ENCODE measurements at regions not wholly inside any gene's neighbourhood (a gene's known extent, or its start where the extent isn't known, plus 50 kb on each side); places are given as distances from the start of the nearest gene placed in this dataset.

GRCh38 chr16:7124701-7125100 is 207.9 kb upstream of the RBFOX1 start:
- TF ChIP-seq, protein P1, sequence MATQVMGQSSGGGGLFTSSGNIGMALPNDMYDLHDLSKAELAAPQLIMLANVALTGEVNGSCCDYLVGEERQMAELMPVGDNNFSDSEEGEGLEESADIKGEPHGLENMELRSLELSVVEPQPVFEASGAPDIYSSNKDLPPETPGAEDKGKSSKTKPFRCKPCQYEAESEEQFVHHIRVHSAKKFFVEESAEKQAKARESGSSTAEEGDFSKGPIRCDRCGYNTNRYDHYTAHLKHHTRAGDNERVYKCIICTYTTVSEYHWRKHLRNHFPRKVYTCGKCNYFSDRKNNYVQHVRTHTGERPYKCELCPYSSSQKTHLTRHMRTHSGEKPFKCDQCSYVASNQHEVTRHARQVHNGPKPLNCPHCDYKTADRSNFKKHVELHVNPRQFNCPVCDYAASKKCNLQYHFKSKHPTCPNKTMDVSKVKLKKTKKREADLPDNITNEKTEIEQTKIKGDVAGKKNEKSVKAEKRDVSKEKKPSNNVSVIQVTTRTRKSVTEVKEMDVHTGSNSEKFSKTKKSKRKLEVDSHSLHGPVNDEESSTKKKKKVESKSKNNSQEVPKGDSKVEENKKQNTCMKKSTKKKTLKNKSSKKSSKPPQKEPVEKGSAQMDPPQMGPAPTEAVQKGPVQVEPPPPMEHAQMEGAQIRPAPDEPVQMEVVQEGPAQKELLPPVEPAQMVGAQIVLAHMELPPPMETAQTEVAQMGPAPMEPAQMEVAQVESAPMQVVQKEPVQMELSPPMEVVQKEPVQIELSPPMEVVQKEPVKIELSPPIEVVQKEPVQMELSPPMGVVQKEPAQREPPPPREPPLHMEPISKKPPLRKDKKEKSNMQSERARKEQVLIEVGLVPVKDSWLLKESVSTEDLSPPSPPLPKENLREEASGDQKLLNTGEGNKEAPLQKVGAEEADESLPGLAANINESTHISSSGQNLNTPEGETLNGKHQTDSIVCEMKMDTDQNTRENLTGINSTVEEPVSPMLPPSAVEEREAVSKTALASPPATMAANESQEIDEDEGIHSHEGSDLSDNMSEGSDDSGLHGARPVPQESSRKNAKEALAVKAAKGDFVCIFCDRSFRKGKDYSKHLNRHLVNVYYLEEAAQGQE (IDR thresholded peaks at IDR 0.05; ENCODE audit: insufficient read depth in 1 of 2, low read depth in 2 of 2, low read length in 2 of 2) = no peak
- TF ChIP-seq POLR2AphosphoS5 (IDR thresholded peaks at IDR 0.05; ENCODE audit: low read depth, low read length) = no peak
- TF ChIP-seq FOXP2 (optimal IDR thresholded peaks at IDR 0.05; ENCODE audit: borderline replicate concordance, extremely low read depth, extremely low read length, insufficient read depth) = no peak
- TF ChIP-seq TAF1 (IDR thresholded peaks at IDR 0.05; ENCODE audit: borderline replicate concordance, insufficient read depth, low read length) = no peak
- no peak for TF ChIP-seq SIN3A (IDR thresholded peaks at IDR 0.05; ENCODE audit: borderline replicate concordance, insufficient read depth, low read length)

DNA sequence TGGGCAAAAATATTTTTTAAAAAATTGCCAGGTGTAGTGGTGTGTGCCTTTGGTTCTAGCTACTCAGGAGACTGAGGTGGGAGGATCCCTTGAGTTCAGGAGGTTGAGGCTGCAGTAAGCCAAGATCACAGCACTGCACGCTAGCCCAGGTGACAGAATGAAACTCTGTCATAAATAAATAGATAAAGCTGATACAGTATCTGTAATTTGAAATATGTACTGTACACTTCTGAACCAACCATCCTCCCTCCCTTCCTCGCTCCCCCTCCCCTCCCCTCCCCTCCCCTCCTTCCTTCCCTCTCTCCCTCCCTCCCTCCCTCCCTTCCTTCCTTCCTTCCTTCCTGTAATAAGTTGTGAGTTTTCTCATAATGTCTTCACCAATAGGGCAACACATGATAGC is 208.4 kb upstream of the RBFOX1 start:
- no peak for TF ChIP-seq SIN3A (IDR thresholded peaks at IDR 0.05; ENCODE audit: borderline replicate concordance, insufficient read depth, low read length)
- no peak for TF ChIP-seq POLR2AphosphoS5 (IDR thresholded peaks at IDR 0.05; ENCODE audit: low read depth, low read length)
- no peak for TF ChIP-seq FOXP2 (optimal IDR thresholded peaks at IDR 0.05; ENCODE audit: borderline replicate concordance, extremely low read depth, extremely low read length, insufficient read depth)
- TF ChIP-seq, protein P1 (IDR thresholded peaks at IDR 0.05; ENCODE audit: insufficient read depth in 1 of 2, low read depth in 2 of 2, low read length in 2 of 2) = no peak
- TF ChIP-seq TAF1 (IDR thresholded peaks at IDR 0.05; ENCODE audit: borderline replicate concordance, insufficient read depth, low read length) = no peak

DNA sequence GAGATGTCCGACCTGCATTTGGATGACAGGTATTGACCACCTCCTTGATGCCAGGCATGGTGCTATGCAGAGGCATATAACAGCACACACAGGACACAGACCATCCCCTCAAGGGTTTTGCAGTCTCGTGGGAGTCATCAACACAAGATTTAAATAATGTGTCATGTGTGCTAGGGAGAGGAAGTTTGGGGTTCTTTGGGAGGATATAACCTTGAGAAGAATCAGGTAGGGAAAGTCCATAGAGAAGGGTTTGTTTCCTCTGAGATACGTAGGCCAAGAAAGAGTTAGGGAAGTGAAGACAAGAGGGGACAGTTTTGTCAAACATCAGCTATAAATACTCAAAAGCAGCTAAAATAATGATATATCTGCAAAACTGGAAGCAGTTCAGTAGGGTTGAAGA is 215.9 kb upstream of the RBFOX1 start:
- TF ChIP-seq, protein P1 (IDR thresholded peaks at IDR 0.05; ENCODE audit: insufficient read depth in 1 of 2, low read depth in 2 of 2, low read length in 2 of 2) = no peak
- TF ChIP-seq POLR2AphosphoS5 (IDR thresholded peaks at IDR 0.05; ENCODE audit: low read depth, low read length) = no peak
- TF ChIP-seq SIN3A (IDR thresholded peaks at IDR 0.05; ENCODE audit: borderline replicate concordance, insufficient read depth, low read length) = no peak
- TF ChIP-seq FOXP2 (optimal IDR thresholded peaks at IDR 0.05; ENCODE audit: borderline replicate concordance, extremely low read depth, extremely low read length, insufficient read depth) = no peak
- no peak for TF ChIP-seq TAF1 (IDR thresholded peaks at IDR 0.05; ENCODE audit: borderline replicate concordance, insufficient read depth, low read length)

GRCh38 chr16:7115898-7116297 is 216.7 kb upstream of the RBFOX1 start:
- no peak for TF ChIP-seq TAF1 (IDR thresholded peaks at IDR 0.05; ENCODE audit: borderline replicate concordance, insufficient read depth, low read length)

DNA sequence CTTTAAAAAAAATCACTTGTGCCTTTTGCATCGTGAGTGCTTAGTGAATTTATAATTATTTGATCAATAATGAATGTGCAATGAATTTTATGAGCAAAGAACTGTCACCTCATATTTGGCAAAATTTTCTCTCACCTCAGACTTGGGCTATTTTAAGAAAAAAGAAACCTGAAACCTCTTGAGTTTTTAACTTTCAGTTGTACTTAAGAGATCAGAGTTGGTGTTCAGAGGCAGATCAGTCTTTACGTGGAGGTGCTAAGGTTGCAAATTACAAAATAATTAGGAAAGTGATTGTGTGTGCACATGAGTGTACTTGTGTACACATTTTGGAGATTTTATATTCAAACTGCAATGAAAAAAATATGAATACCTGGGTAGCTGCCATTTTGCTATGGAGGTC is 218.7 kb upstream of the RBFOX1 start:
- TF ChIP-seq TAF1 (IDR thresholded peaks at IDR 0.05; ENCODE audit: borderline replicate concordance, insufficient read depth, low read length) (no peak), POLR2AphosphoS5 (IDR thresholded peaks at IDR 0.05; ENCODE audit: low read depth, low read length) (no peak), FOXP2 (optimal IDR thresholded peaks at IDR 0.05; ENCODE audit: borderline replicate concordance, extremely low read depth, extremely low read length, insufficient read depth) (no peak), SIN3A (IDR thresholded peaks at IDR 0.05; ENCODE audit: borderline replicate concordance, insufficient read depth, low read length) (no peak)
- TF ChIP-seq, protein P1 (IDR thresholded peaks at IDR 0.05; ENCODE audit: insufficient read depth in 1 of 2, low read depth in 2 of 2, low read length in 2 of 2) = no peak
